GM18873 (cell line): ENCODE measurements at regions not wholly inside any gene's neighbourhood (a gene's known extent, or its start where the extent isn't known, plus 50 kb on each side); places are given as distances from the start of the nearest gene placed in this dataset.

Source experiments
- ATAC-seq: cut with Tn5 transposase; IDR thresholded peaks from one replicate; pipeline ENCODE4 v1.9.1; 2021; ENCODE audit warnings: mild to moderate bottlenecking, moderate library complexity, moderate number of reproducible peaks; ENCODE audit not compliant: unreplicated experiment, low FRiP score

DNA sequence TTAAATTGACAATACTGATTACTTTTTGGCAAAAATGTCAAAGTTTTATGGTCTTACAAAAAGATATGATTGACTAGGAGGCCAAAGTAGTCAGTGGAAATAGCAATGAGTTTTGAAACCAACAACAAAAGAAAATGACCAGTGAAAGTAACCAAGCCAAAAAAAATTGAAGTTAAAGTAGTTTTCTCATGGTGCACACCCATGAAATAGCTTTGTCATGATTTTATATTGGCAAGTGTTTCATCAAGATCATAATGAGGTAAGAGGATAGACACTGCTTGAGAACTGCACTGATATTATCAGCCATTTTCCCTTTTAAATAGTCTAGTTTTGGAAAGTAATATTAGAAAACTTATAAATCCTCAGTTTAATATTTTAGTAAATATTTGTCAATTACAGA is 206.2 kb upstream of the ADAMTS5 start:
- no peak for ATAC-seq

DNA sequence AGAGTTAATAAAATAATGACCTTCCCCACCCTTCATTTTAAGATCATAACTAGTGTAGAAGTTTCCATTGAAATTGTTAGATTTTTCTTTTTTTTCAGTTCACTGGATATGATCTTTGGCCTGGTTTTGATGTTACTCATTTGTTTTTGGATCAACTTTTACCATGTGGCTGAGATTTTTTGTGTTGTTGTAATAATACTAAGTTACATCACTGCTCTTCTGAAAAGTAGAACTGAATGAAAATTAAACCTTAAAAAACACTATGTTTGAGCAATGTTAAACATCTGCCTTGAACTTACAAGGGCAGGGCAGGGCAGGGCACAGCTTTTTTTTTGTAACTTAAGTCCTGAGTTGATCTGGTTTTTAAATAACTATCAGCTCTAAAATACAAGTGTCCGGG is 204.8 kb upstream of the ADAMTS5 start:
- ATAC-seq = no peak

DNA sequence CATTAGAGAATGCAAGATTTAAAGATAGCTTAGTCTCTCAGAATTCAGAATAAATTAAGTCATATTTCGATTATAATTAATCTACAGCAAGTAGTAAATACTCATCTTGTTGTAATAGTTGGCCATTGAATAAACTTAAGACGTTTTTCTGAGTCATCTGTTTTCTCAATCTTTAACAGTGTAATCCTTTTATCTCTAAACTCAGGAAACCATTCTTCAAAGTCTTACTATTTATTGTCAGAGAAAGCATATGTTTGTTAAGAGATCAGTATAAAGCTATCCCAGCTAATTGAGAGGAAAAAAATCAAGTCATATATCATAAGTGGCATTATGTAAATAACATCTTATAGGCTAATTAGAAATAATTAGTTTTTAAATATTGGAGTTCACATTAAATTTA is 201.2 kb upstream of the ADAMTS5 start:
- no peak for ATAC-seq

GRCh38 chr21:27164208-27165177 is 197.6 kb upstream of the ADAMTS5 start:
- no peak for ATAC-seq

GRCh38 chr21:27158967-27159366 is 192.1 kb upstream of the ADAMTS5 start:
- no peak for ATAC-seq

GRCh38 chr21:27157097-27157496 is 190.2 kb upstream of the ADAMTS5 start:
- ATAC-seq = no peak

DNA sequence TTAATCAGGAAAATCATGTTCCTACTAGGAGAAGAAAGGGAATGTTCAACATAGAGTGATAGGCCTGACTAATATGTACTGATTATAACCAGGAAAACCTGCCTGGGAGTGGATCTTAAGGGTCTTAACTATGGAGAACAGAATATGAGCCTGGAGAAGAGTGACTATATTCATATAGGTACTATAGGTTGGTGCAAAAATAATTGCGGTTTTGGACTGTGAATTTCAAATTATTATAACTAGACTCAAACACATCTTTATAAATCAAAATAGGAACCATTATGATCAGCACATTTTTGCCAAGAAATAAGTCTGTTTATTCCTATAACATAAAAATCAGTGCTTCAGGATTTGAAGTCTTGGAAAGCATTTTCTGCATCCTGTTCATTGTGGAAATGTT is 189.8 kb upstream of the ADAMTS5 start:
- no peak for ATAC-seq

DNA sequence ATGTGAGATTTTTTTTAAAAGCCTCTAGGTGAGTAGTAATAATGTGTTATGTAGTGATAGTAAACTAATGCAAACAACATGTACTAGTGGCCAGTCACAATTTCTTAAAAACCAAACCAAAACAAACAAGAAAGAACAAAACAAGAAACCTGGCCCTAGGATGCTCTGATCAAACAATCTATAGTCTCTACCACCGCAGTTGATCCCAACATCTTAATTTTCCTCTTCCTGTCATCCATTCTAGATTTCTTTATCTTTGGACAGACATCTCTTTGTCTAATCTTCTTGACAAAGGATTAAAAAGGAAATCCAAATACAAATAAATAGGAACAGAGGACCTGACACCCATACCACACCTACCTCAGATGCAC is 188.2 kb upstream of the ADAMTS5 start:
- no peak for ATAC-seq

GRCh38 chr21:27154451-27155129 is 187.7 kb upstream of the ADAMTS5 start:
- ATAC-seq = no peak

GRCh38 chr21:27152996-27153395 is 186.1 kb upstream of the ADAMTS5 start:
- no peak for ATAC-seq

DNA sequence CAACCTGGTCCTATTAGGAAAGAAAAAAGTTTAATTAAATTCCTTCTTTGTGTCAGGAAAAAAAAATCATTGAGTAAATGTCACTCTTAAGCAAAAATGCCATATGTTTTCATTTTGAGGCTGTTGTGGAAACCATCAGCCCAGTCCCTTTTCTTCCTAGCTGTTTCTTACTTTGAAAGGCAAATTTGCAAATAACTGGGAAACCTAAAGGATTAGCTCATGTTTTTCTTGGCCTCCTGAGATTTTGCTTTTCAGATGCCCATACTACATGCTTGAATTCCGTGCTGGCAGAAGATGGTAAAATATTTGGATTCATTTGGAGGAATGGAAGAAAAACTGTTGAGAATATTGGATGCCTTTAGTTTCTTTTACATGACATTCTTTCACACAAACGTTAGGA is 182.1 kb upstream of the ADAMTS5 start:
- no peak for ATAC-seq

DNA sequence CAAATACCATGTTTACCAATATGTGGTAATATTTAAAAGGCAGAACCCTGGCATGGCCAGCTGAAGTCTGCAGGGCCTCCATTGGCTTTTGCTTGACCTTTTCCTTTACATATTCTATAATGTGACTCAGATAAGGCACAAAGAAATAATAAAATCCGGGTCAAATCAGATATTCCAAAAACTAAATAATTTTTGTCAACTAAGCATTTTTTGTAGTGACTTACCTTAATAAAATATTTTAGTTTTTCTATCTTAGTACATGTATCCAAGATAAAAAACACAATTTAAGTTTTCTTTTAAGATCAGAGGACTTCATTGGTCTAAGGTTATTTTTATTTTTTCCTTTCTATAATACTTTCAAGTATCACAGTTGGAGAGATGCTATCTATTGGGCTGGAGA is 179.4 kb upstream of the ADAMTS5 start:
- no peak for ATAC-seq

DNA sequence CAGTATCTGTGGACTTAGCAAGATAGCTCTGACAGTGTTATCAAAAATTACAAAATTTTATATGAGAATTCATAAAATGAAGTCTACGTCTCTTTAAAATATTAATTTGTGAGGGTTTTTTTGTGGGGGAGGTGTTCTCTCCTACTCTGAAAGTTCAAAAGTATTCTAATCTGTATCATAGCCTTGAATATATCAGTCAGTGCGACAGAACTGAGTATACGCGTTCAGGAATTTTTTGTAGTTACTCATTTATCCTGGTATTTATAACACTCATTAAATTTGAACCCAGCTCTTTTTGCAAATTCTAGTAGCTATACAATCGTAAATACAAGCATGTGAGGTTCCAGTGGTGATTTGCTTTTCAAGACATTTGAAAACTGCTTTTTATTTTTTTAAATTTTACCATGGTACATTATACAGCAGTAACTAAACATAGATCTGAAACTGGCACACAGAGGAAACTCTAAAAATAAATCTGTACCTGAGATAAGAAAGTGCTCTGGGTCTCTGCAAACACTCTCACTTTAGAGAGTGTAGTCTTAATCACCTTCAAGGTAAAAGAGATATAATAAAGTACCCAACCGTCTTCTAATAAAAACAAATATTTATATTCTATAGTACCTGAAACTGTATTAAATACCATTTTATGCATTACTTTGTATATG is 178.4 kb upstream of the ADAMTS5 start:
- no peak for ATAC-seq

DNA sequence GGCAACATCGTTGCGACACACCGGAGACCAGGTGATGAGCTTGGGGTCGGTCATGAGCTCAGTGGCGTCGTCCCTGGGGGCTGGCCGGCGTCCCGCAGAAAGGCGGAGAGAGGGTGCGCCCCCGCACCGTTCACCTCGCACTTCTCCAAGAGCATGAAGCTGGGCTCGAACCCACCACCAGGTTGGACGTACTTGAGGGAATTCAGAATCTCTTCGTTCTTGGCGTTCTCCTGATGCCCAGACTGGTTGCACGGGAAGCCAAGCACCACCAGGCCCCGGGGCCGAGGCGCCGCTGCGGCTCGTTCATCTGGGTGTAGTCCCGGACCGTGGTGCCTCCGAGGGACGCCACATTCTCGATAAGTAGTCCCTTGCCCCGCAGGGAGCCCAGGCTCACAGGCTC is 176.6 kb upstream of the ADAMTS5 start:
- no peak for ATAC-seq

DNA sequence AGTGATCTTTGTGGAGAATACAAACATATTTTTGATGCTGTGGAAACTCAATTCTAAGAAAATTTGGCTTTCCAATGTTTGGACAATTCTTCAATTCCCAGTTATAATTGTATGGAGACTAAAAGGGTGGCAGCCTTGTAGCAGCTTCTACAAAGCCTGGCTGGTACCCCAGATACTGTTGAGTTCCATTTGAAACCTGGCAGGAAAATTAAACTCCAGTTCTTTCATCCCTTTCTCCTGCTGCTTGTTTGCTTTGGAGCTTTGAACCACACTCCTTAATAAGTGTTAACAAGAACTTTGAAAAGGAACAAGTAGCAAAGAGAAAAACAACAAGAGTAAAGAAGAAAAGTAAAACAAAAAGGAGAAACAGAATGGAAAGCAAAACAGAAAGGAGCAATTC is 172.6 kb upstream of the ADAMTS5 start:
- ATAC-seq = no peak

DNA sequence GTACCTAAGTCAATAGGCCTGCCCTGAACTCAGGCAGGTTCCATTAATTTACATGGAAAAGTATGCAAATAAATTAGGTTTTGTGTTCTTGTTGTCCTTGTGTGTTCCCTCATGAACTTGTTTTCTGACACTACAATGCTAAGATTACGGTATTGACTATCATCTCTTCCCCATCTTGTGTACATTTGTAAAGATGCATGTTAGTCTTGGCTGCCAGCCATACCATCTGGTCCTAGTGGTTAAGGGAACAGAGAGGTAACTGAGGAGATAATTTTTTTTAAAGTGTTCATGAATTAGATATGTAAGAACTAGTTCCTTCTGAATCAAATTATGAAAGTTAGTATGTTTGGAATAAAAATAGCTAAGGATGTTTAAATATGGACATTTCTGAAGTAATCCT is 167.6 kb upstream of the ADAMTS5 start:
- ATAC-seq = no peak

GRCh38 chr21:27132266-27132665 is 165.4 kb upstream of the ADAMTS5 start:
- no peak for ATAC-seq

GRCh38 chr21:27130154-27130553 is 163.3 kb upstream of the ADAMTS5 start:
- no peak for ATAC-seq

DNA sequence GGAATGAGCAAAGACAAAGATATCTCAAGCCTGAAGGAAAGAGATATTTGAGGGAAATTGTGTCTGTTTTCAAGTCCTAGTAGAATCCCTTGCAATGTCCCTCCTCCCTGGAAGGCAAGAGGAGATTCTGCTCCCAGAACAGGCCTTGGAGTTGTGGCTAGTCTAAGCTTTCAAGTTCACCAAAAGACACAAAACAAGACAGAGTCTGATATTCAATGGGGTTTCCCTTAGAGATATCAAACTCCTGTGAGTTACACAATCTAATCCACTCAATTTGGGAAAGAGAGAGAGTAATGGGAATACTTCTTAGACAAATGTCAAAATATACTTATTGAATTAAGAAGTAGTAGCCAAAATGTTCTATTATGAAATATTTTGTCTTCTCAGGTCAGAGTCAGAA is 162.8 kb upstream of the ADAMTS5 start:
- no peak for ATAC-seq

- ATAC-seq = no peak
Measured at GRCh38 chr21:27129215-27129614, 162.3 kb upstream of the ADAMTS5 start.

GRCh38 chr21:27126140-27126539 is 159.3 kb upstream of the ADAMTS5 start:
- ATAC-seq = no peak
